Common myeloid progenitor, CD34-positive (primary cell): ENCODE measurements at regions not wholly inside any gene's neighbourhood (a gene's known extent, or its start where the extent isn't known, plus 50 kb on each side); places are given as distances from the start of the nearest gene placed in this dataset.

Experiments
- CTCF ChIA-PET: fragments of 350-600 bp; sonication (Branson Sonifier 250); formaldehyde crosslinking; loops from one replicate; lab custom pipeline; 2021; ENCODE audit warnings: antibody characterized with exemption; lab: Charles Lee
- POLR2A ChIA-PET: fragments of 350-600 bp; sonication (Branson Sonifier 250); formaldehyde crosslinking; loops from one replicate; lab custom pipeline; 2021; ENCODE audit warnings: antibody characterized with exemption; lab: Charles Lee
- DNase-seq, 3 donors: peaks; one replicate each; pipeline versions ENCODE4 v3.0.0 to v3.0.0-alpha.2; 2013
- H3K27ac ChIP-seq, 2 experiments: 1 replicate in 1 of 2; 2 replicates in 1 of 2; pipeline ENCODE4 v1.7.0; 2013; ENCODE audit warnings: inconsistent platforms in 2 of 2, low read length in 2 of 2, mild to moderate bottlenecking in 2 of 2, low read depth in 1 of 2, moderate library complexity in 1 of 2; ENCODE audit not compliant: severe bottlenecking in 2 of 2, insufficient read depth in 1 of 2, poor library complexity in 1 of 2
- H3K27me3 ChIP-seq, 5 experiments: replicated peaks in 2 of 5; 1 replicate in 3 of 5; 2 replicates in 2 of 5; pipeline versions ENCODE4 v1.6.1 to v1.7.0; 2013; ENCODE audit warnings: low read length in 4 of 5, mild to moderate bottlenecking in 2 of 5, moderate library complexity in 2 of 5, inconsistent platforms in 1 of 5; ENCODE audit not compliant: insufficient read depth in 5 of 5, control insufficient read depth in 4 of 5
- H3K36me3 ChIP-seq, 4 experiments: 1 replicate in 2 of 4; 2 replicates in 2 of 4; pipeline versions ENCODE4 v1.6.1 to v1.7.0; 2013; ENCODE audit warnings: low read length in 3 of 4, control low read depth in 1 of 4, mild to moderate bottlenecking in 1 of 4; ENCODE audit not compliant: control insufficient read depth in 4 of 4, insufficient read depth in 4 of 4
- H3K4me1 ChIP-seq, 4 experiments: 1 replicate in 3 of 4; 2 replicates in 1 of 4; pipeline versions ENCODE4 v1.6.1 to v1.7.1; 2013; ENCODE audit warnings: low read length in 3 of 4, mild to moderate bottlenecking in 3 of 4, control low read depth in 1 of 4, inconsistent platforms in 1 of 4, moderate library complexity in 1 of 4; ENCODE audit not compliant: control insufficient read depth in 4 of 4, insufficient read depth in 4 of 4; ENCODE audit errors: control extremely low read depth in 1 of 4
- H3K4me3 ChIP-seq, 7 experiments: 1 replicate in 4 of 7; 2 replicates in 3 of 7; pipeline versions ENCODE4 v1.5.1 to v1.7.0; 2013; ENCODE audit warnings: mild to moderate bottlenecking in 7 of 7, low read length in 6 of 7, moderate library complexity in 6 of 7, inconsistent platforms in 2 of 7, low read depth in 2 of 7, control low read depth in 1 of 7; ENCODE audit not compliant: insufficient read depth in 4 of 7, control insufficient read depth in 1 of 7; ENCODE audit errors: extremely low read depth in 1 of 7
- H3K9me3 ChIP-seq, 5 experiments: 1 replicate in 4 of 5; 2 replicates in 1 of 5; pipeline versions ENCODE4 v1.6.1 to v1.7.1; 2013; ENCODE audit warnings: low read length in 4 of 5, mild to moderate bottlenecking in 2 of 5, inconsistent platforms in 1 of 5, low read depth in 1 of 5, moderate library complexity in 1 of 5; ENCODE audit not compliant: control insufficient read depth in 4 of 5, insufficient read depth in 2 of 5; ENCODE audit errors: control extremely low read depth in 1 of 5
- WGBS: methylation state at CpG from one replicate; pipeline ENCODE4 v1.1.5; 2013; ENCODE audit not compliant: insufficient coverage; 5-methylcytosine and 5-hydroxymethylcytosine counted together

- no peaks in the 10 kb centered on the region for H3K27me3 ChIP-seq
- H3K9me3 ChIP-seq: no peaks in the 10 kb centered on the region
- WGBS: 84% methylated on average over 23 of the region's 23 CpGs
- H3K4me3 ChIP-seq: no peak overlapping the region
- ChIA-PET POLR2A (no interaction called here), CTCF (no interaction called here)
- H3K36me3 ChIP-seq: no peaks in the 10 kb centered on the region
- H3K4me1 ChIP-seq: no peaks in the 10 kb centered on the region
- DNase-seq: no peak
- no peak overlapping the region for H3K27ac ChIP-seq
Measured at GRCh38 chr5:6182271-6182815, 196.0 kb downstream of the MED10 start.

GRCh38 chr5:6181871-6182270 is 196.5 kb downstream of the MED10 start:
- DNase-seq: no peak
- H3K27me3 ChIP-seq: no peaks in the 10 kb centered on the region
- H3K36me3 ChIP-seq: no peaks in the 10 kb centered on the region
- WGBS: 87% methylated on average over 15 of the region's 15 CpGs
- ChIA-PET CTCF (no interaction called here), POLR2A (no interaction called here)
- no peak overlapping the region for H3K27ac ChIP-seq
- H3K4me1 ChIP-seq: no peaks in the 10 kb centered on the region
- H3K4me3 ChIP-seq: no peak overlapping the region
- no peaks in the 10 kb centered on the region for H3K9me3 ChIP-seq

- Histone ChIP-seq H3K36me3 (no peaks in the 10 kb centered on the region), H3K27me3 (no peaks in the 10 kb centered on the region), H3K4me1 (no peaks in the 10 kb centered on the region), H3K4me3 (no peak overlapping the region), H3K27ac (no peak overlapping the region), H3K9me3 (no peaks in the 10 kb centered on the region)
- CTCF ChIA-PET: no interaction called here
- no peak for DNase-seq
- 76% methylated on average over 2 of the region's 5 CpGs for WGBS
- POLR2A ChIA-PET: no interaction called here
Measured at GRCh38 chr5:6181147-6181729, 197.1 kb downstream of the MED10 start.

- H3K27ac ChIP-seq: no peak overlapping the region
- H3K9me3 ChIP-seq: no peaks in the 10 kb centered on the region
- H3K27me3 ChIP-seq: peaks cover 0 to under 1% (median 0%) of the 10 kb centered on the region in 5 experiments
- H3K4me3 ChIP-seq: no peak overlapping the region
- H3K4me1 ChIP-seq: no peaks in the 10 kb centered on the region
- ChIA-PET CTCF (no interaction called here), POLR2A (no interaction called here)
- H3K36me3 ChIP-seq: no peaks in the 10 kb centered on the region
- WGBS: 79% methylated on average over 2 of the region's 2 CpGs
- DNase-seq: no peak
Measured at GRCh38 chr5:6180231-6180872, 198.0 kb downstream of the MED10 start.

- POLR2A ChIA-PET: no interaction called here
- no peaks in the 10 kb centered on the region for H3K4me1 ChIP-seq
- CTCF ChIA-PET: interaction anchor here (1.0 kb wide), 1 partner anchor 32 kb away, joined by 3 read pairs; no protein-coding TSS in a partner anchor
- H3K27me3 ChIP-seq: peaks cover 0 to 4% (median 0%) of the 10 kb centered on the region in 5 experiments
- no peak for DNase-seq
- no peaks in the 10 kb centered on the region for H3K36me3 ChIP-seq
- H3K27ac ChIP-seq: no peak overlapping the region
- no peak overlapping the region for H3K4me3 ChIP-seq
- WGBS: 95% methylated on average over 2 of the region's 2 CpGs
- no peaks in the 10 kb centered on the region for H3K9me3 ChIP-seq
Measured at GRCh38 chr5:6178846-6179532, 199.4 kb downstream of the MED10 start.

GRCh38 chr5:6177926-6178325 is 200.4 kb downstream of the MED10 start:
- POLR2A ChIA-PET: no interaction called here
- Histone ChIP-seq H3K4me3 (no peak overlapping the region), H3K36me3 (no peaks in the 10 kb centered on the region), H3K27ac (no peak overlapping the region), H3K4me1 (no peaks in the 10 kb centered on the region), H3K9me3 (no peaks in the 10 kb centered on the region), H3K27me3 (peaks cover 0 to 4% (median 0%) of the 10 kb centered on the region in 5 experiments)
- no peak for DNase-seq
- 96% methylated on average over 3 of the region's 5 CpGs for WGBS
- CTCF ChIA-PET: no interaction called here
